ENCODE measurements at regions not wholly inside any gene's neighbourhood (a gene's known extent, or its start where the extent isn't known, plus 50 kb on each side); places are given as distances from the start of the nearest gene placed in this dataset.
"Not testable (repeated sequence)": the region's sequence is repeated elsewhere in the genome, so short reads cannot be mapped to it uniquely, and the experiment has no call there.

- ATAC-seq, result peak; percentile 60
- intact Hi-C loops (cut with DNase I), result no loop called here
- no peak for DNase-seq (ENCODE audit: missing footprints)
These were observed 484.8 kb upstream of the NETO1 start for GRCh38 chr18:73352546-73352945.

- no peak for DNase-seq (ENCODE audit: missing footprints)
- ATAC-seq, result no peak
- intact Hi-C loops (cut with DNase I), result no loop called here
These were observed 472.6 kb upstream of the NETO1 start for GRCh38 chr18:73340135-73340977.

- intact Hi-C loops (cut with DNase I), result no loop called here
- no peak for ATAC-seq
- DNase-seq (ENCODE audit: missing footprints), result no peak
These were observed 463.5 kb upstream of the NETO1 start for GRCh38 chr18:73331212-73331772.

- ATAC-seq; intact Hi-C loops (cut with DNase I); DNase-seq (ENCODE audit: missing footprints): not testable (repeated sequence)
These were observed 462.3 kb upstream of the NETO1 start for GRCh38 chr18:73330106-73330505.

GRCh38 chr18:73324187-73324831 lies 456.5 kb upstream of the NETO1 start:
- ATAC-seq; DNase-seq (ENCODE audit: missing footprints); intact Hi-C loops (cut with DNase I): not testable (repeated sequence)

GRCh38 chr18:73318739-73319479 lies 451.1 kb upstream of the NETO1 start:
- DNase-seq (ENCODE audit: missing footprints), result no peak
- peak; percentile 94 for ATAC-seq
- intact Hi-C loops (cut with DNase I), result no loop called here

GRCh38 chr18:73316513-73316912 lies 448.7 kb upstream of the NETO1 start:
- no peak for DNase-seq (ENCODE audit: missing footprints)
- intact Hi-C loops (cut with DNase I), result no loop called here
- no peak for ATAC-seq

- DNase-seq (ENCODE audit: missing footprints), result no peak
- peak; percentile 38 for ATAC-seq
- intact Hi-C loops (cut with DNase I), result no loop called here
These were observed 447.6 kb upstream of the NETO1 start for GRCh38 chr18:73315381-73315780.

- intact Hi-C loops (cut with DNase I), result no loop called here
- ATAC-seq, result no peak
These were observed 445.7 kb upstream of the NETO1 start for GRCh38 chr18:73313476-73313875.

GRCh38 chr18:73296686-73297085 lies 428.9 kb upstream of the NETO1 start:
- intact Hi-C loops (cut with DNase I), result no loop called here
- DNase-seq (ENCODE audit: missing footprints) (no peak), ATAC-seq (no peak)

More at GRCh38 chr18:73313476-73313875, 445.7 kb upstream of the NETO1 start:
- no peak for DNase-seq (ENCODE audit: missing footprints)

GRCh38 chr18:73292156-73292555 lies 424.4 kb upstream of the NETO1 start:
- no peak for ATAC-seq
- DNase-seq (ENCODE audit: missing footprints), result no peak
- intact Hi-C loops (cut with DNase I), result no loop called here

- intact Hi-C loops (cut with DNase I), result no loop called here
- DNase-seq (ENCODE audit: missing footprints) (no peak), ATAC-seq (no peak)
These were observed 421.0 kb upstream of the NETO1 start for GRCh38 chr18:73288813-73289212.

- no peak for DNase-seq (ENCODE audit: missing footprints)
- intact Hi-C loops (cut with DNase I), result no loop called here
These were observed 418.8 kb upstream of the NETO1 start for GRCh38 chr18:73286584-73286983.

GRCh38 chr18:73283788-73284187 lies 416.0 kb upstream of the NETO1 start:
- no peak for ATAC-seq
- intact Hi-C loops (cut with DNase I), result no loop called here
- no peak for DNase-seq (ENCODE audit: missing footprints)

More at GRCh38 chr18:73286584-73286983, 418.8 kb upstream of the NETO1 start:
- no peak for ATAC-seq

- ATAC-seq (no peak), DNase-seq (ENCODE audit: missing footprints) (no peak)
These were observed 415.2 kb upstream of the NETO1 start for GRCh38 chr18:73283032-73283431.

GRCh38 chr18:73279498-73279897 lies 411.7 kb upstream of the NETO1 start:
- intact Hi-C loops (cut with DNase I), result no loop called here
- peak; percentile 82 for DNase-seq (ENCODE audit: missing footprints)
- peak; percentile 98 for ATAC-seq

More at GRCh38 chr18:73283032-73283431, 415.2 kb upstream of the NETO1 start:
- intact Hi-C loops (cut with DNase I), result no loop called here

- DNase-seq (ENCODE audit: missing footprints) (no peak), ATAC-seq (no peak)
- intact Hi-C loops (cut with DNase I), result no loop called here
These were observed 407.2 kb upstream of the NETO1 start for GRCh38 chr18:73274812-73275621.

GRCh38 chr18:73270920-73271634 lies 403.3 kb upstream of the NETO1 start:
- intact Hi-C loops (cut with DNase I), result no loop called here
- DNase-seq (ENCODE audit: missing footprints) (no peak), ATAC-seq (no peak)

All from Right ventricle myocardium inferior (tissue), 1 donor.